Endodermal cell (in vitro differentiated cells): ENCODE measurements at regions not wholly inside any gene's neighbourhood (a gene's known extent, or its start where the extent isn't known, plus 50 kb on each side); places are given as distances from the start of the nearest gene placed in this dataset.

ENCODE experiments used
- DNase-seq: peaks from one replicate; pipeline ENCODE4 v3.0.0-alpha.2; 2017
- H3K27ac ChIP-seq: 2 replicates; pipeline ENCODE4 v1.5.1; 2013; ENCODE audit warnings: mild to moderate bottlenecking, low read depth, low read length, moderate library complexity
- H3K27me3 ChIP-seq: 2 replicates; pipeline ENCODE4 v1.6.1; 2013; ENCODE audit warnings: mild to moderate bottlenecking, low read length, moderate library complexity; ENCODE audit not compliant: insufficient read depth, control insufficient read depth, poor library complexity, severe bottlenecking
- H3K36me3 ChIP-seq: 2 replicates; pipeline ENCODE4 v1.7.0; 2013; ENCODE audit warnings: mild to moderate bottlenecking, low read length, moderate library complexity; ENCODE audit not compliant: control insufficient read depth, insufficient read depth
- H3K4me1 ChIP-seq: one replicate; pipeline ENCODE4 v1.7.0; 2013; ENCODE audit warnings: low read length; ENCODE audit not compliant: control insufficient read depth, insufficient read depth
- H3K4me3 ChIP-seq: 2 replicates; pipeline ENCODE4 v1.5.1; 2013; ENCODE audit warnings: mild to moderate bottlenecking, low read length, moderate library complexity
- H3K9ac ChIP-seq: 2 replicates; pipeline ENCODE4 v1.6.1; 2013; ENCODE audit warnings: mild to moderate bottlenecking, low read length, moderate library complexity; ENCODE audit not compliant: poor library complexity, severe bottlenecking; ENCODE audit errors: extremely low read depth
- H3K9me3 ChIP-seq: 2 replicates; pipeline ENCODE4 v1.6.1; 2013; ENCODE audit warnings: mild to moderate bottlenecking, low read length, moderate library complexity; ENCODE audit not compliant: control insufficient read depth
- H3K27ac Mint-ChIP-seq: 2 replicates; pipeline ENCODE4 v1.8.0; 2020; ENCODE audit warnings: mixed read lengths
- H3K27me3 Mint-ChIP-seq: 2 replicates; pipeline ENCODE4 v1.8.0; 2021; ENCODE audit warnings: mild to moderate bottlenecking, mixed read lengths; ENCODE audit not compliant: insufficient read depth
- H3K36me3 Mint-ChIP-seq: 2 replicates; pipeline ENCODE4 v1.8.0; 2020; ENCODE audit warnings: low read depth, mixed read lengths
- H3K4me1 Mint-ChIP-seq: 2 replicates; pipeline ENCODE4 v1.8.0; 2020; ENCODE audit warnings: mixed read lengths
- H3K4me3 Mint-ChIP-seq: 2 replicates; pipeline ENCODE4 v1.8.0; 2020; ENCODE audit warnings: mild to moderate bottlenecking, moderate library complexity, mixed read lengths
- H3K9me3 Mint-ChIP-seq: 2 replicates; pipeline ENCODE4 v1.8.0; 2020; ENCODE audit warnings: mild to moderate bottlenecking, mixed read lengths
- WGBS, 2 experiments: methylation state at CpG; one replicate each; pipeline versions ENCODE4 v1.1.5 to v1.1.7; 2013; ENCODE audit warnings: missing lambda C conversion rate in 2 of 2, mixed read lengths in 1 of 2; ENCODE audit not compliant: insufficient coverage in 1 of 2, insufficient read length in 1 of 2; 5-methylcytosine and 5-hydroxymethylcytosine counted together
- TF ChIP-seq, protein P1 (sequence below): fragments of 200-600 bp; sonication (generic); conservative IDR thresholded peaks from 2 replicates; pipeline ENCODE4 v1.5.0; 2021; ENCODE audit warnings: antibody characterized with exemption, mild to moderate bottlenecking

DNA sequence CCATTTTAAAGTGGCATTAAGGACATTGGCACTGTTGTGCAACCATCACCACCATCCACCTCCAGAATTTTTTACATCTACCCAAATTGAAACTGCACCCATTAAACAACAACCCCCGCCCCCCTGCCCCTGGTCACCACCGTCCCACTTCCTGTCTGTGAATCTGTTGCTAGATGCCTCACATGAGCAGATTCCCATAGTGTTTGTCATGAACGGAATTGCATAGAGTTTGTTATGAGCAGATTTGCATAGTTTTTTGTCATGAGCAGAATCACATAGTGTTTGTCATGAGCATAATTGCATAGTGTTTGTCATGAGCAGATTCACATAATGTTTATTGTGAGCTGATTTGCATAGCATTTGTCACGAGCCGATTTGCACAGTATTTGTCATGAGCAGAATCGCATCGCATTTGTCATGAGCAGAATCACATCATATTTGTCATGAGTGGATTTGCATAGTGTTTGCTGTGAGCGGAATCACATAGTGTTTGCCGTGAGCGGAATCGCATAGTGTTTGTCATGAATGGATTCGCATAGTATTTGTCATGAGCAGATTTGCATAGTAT is 54.0 kb upstream of the GTF3A start:
- 91 to 93% methylated on average over 11 to 12 of the region's 12 CpGs for WGBS, 2 experiments

DNA sequence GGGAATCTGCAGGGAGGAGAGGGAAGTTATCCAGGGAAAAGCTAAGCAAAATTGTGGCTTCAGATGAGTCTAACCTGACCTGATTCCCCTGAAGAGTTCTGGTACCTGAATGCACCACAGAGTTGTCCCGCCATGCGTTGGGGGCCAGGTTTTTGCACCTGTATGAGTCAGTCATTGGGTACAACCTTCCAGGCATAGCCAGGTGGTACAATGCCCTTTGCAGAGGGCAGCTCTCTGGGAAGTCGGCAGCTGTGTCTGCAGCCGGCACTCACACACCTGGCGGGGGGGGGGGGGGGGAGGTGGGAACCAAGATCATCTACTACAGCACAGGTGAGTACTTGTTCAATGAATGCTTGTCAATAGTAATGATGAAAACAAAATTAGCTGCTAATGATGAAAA is 52.5 kb upstream of the GTF3A start:
- Mint-ChIP-seq H3K27ac (no peak overlapping the region), H3K36me3 (no peaks in the 10 kb centered on the region), H3K27me3 (peaks cover 64% of the 10 kb centered on the region)

More for the DNA sequence above, 54.0 kb upstream of the GTF3A start:
- Mint-ChIP-seq H3K36me3 (no peaks in the 10 kb centered on the region), H3K4me1 (peaks cover 16% of the 10 kb centered on the region), H3K9me3 (peaks cover 9% of the 10 kb centered on the region), H3K4me3 (no peak overlapping the region), H3K27ac (no peak overlapping the region), H3K27me3 (peaks cover 62% of the 10 kb centered on the region)
- Histone ChIP-seq H3K27me3 (peaks cover 23% of the 10 kb centered on the region), H3K4me1 (no peaks in the 10 kb centered on the region), H3K4me3 (no peak overlapping the region), H3K36me3 (no peaks in the 10 kb centered on the region), H3K27ac (no peak overlapping the region), H3K9me3 (no peaks in the 10 kb centered on the region), H3K9ac (no peak overlapping the region)
- DNase-seq, result no peak
- TF ChIP-seq, protein P1, sequence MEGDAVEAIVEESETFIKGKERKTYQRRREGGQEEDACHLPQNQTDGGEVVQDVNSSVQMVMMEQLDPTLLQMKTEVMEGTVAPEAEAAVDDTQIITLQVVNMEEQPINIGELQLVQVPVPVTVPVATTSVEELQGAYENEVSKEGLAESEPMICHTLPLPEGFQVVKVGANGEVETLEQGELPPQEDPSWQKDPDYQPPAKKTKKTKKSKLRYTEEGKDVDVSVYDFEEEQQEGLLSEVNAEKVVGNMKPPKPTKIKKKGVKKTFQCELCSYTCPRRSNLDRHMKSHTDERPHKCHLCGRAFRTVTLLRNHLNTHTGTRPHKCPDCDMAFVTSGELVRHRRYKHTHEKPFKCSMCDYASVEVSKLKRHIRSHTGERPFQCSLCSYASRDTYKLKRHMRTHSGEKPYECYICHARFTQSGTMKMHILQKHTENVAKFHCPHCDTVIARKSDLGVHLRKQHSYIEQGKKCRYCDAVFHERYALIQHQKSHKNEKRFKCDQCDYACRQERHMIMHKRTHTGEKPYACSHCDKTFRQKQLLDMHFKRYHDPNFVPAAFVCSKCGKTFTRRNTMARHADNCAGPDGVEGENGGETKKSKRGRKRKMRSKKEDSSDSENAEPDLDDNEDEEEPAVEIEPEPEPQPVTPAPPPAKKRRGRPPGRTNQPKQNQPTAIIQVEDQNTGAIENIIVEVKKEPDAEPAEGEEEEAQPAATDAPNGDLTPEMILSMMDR, result no peak

DNA sequence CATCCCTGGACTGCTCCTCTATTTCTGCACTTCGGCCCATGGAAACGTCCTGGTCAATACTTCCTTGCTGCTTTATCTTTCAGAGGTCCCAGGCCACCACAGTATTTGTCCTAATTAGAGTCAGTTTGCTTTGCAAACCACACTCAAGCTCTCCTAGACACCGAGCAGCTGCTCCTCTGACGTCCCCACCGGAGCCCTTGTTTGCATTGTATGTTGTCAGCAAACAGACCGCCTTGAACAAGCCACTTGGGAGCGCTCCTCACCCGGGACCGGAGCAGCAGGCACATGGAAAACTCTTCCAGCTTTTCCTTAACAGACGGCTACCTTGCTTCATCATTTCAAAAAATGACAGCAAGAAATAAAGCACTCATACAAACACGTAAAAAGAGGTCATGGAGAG is 51.5 kb upstream of the GTF3A start:
- peaks cover 56% of the 10 kb centered on the region for H3K27me3 Mint-ChIP-seq
- DNase-seq, result no peak
- TF ChIP-seq, protein P1, result peak; percentile 37
- no peaks in the 10 kb centered on the region for H3K36me3 ChIP-seq
- H3K9me3 ChIP-seq, result no peaks in the 10 kb centered on the region
- H3K4me1 ChIP-seq, result no peaks in the 10 kb centered on the region
- H3K4me3 Mint-ChIP-seq, result no peak overlapping the region
- peaks cover 9% of the 10 kb centered on the region for H3K9me3 Mint-ChIP-seq
- H3K4me3 ChIP-seq, result no peak overlapping the region
- peaks cover 23% of the 10 kb centered on the region for H3K27me3 ChIP-seq
- no peak overlapping the region for H3K9ac ChIP-seq
- no peak overlapping the region for H3K27ac Mint-ChIP-seq
- 57 to 59% methylated on average over 8 to 11 of the region's 11 CpGs for WGBS, 2 experiments
- H3K4me1 Mint-ChIP-seq, result peaks cover 8% of the 10 kb centered on the region
- H3K36me3 Mint-ChIP-seq, result no peaks in the 10 kb centered on the region
- H3K27ac ChIP-seq, result no peak overlapping the region

More for the DNA sequence above, 52.5 kb upstream of the GTF3A start:
- Histone ChIP-seq H3K4me3 (no peak overlapping the region), H3K27ac (no peak overlapping the region), H3K36me3 (no peaks in the 10 kb centered on the region), H3K4me1 (no peaks in the 10 kb centered on the region), H3K9me3 (no peaks in the 10 kb centered on the region), H3K27me3 (peaks cover 23% of the 10 kb centered on the region), H3K9ac (no peak overlapping the region)
- DNase-seq, result no peak
- H3K9me3 Mint-ChIP-seq, result peaks cover 9% of the 10 kb centered on the region
- 80 to 93% methylated on average over 2 to 5 of the region's 5 CpGs for WGBS, 2 experiments
- TF ChIP-seq, protein P1, result no peak
- H3K4me1 Mint-ChIP-seq, result peaks cover 16% of the 10 kb centered on the region
- H3K4me3 Mint-ChIP-seq, result no peak overlapping the region
